GM19468 (cell line): ENCODE measurements at regions not wholly inside any gene's neighbourhood (a gene's known extent, or its start where the extent isn't known, plus 50 kb on each side); places are given as distances from the start of the nearest gene placed in this dataset.

Experiments used
- ATAC-seq: cut with Tn5 transposase; IDR thresholded peaks from one replicate; pipeline ENCODE4 v1.9.1; 2021; ENCODE audit warnings: mild to moderate bottlenecking, moderate library complexity, moderate number of reproducible peaks; ENCODE audit not compliant: unreplicated experiment; ENCODE audit errors: extremely low read depth

GRCh38 chr15:38690719-38691332 lies 126.2 kb upstream of the RASGRP1 start:
- no peak for ATAC-seq

GRCh38 chr15:38691377-38691776 lies 126.8 kb upstream of the RASGRP1 start:
- ATAC-seq: no peak

GRCh38 chr15:38691965-38692788 lies 127.6 kb upstream of the RASGRP1 start:
- no peak for ATAC-seq

- ATAC-seq: no peak
Measured at GRCh38 chr15:38692789-38693062, 128.1 kb upstream of the RASGRP1 start.

GRCh38 chr15:38695249-38696108 lies 130.9 kb upstream of the RASGRP1 start:
- ATAC-seq: no peak

GRCh38 chr15:38696109-38696727 lies 131.6 kb upstream of the RASGRP1 start:
- ATAC-seq: peak; percentile 39

GRCh38 chr15:38696790-38697495 lies 132.3 kb upstream of the RASGRP1 start:
- ATAC-seq: no peak

GRCh38 chr15:38698254-38698653 lies 133.6 kb upstream of the RASGRP1 start:
- no peak for ATAC-seq

- ATAC-seq: peak; percentile 29
Measured at GRCh38 chr15:38699633-38700230, 135.1 kb upstream of the RASGRP1 start.

- ATAC-seq: no peak
Measured at GRCh38 chr15:38701149-38701548, 136.5 kb upstream of the RASGRP1 start.

- ATAC-seq: no peak
Measured at GRCh38 chr15:38702178-38702912, 137.7 kb upstream of the RASGRP1 start.

- no peak for ATAC-seq
Measured at GRCh38 chr15:38705436-38706219, 141.0 kb upstream of the RASGRP1 start.

GRCh38 chr15:38706956-38707355 lies 142.3 kb upstream of the RASGRP1 start:
- no peak for ATAC-seq

- ATAC-seq: peak; percentile 53
Measured at GRCh38 chr15:38707802-38708671, 143.4 kb upstream of the RASGRP1 start.

GRCh38 chr15:38708672-38709180 lies 144.1 kb upstream of the RASGRP1 start:
- ATAC-seq: no peak

- ATAC-seq: no peak
Measured at GRCh38 chr15:38709196-38709595, 144.6 kb upstream of the RASGRP1 start.
